HG03060 (cell line): ENCODE measurements at regions not wholly inside any gene's neighbourhood (a gene's known extent, or its start where the extent isn't known, plus 50 kb on each side); places are given as distances from the start of the nearest gene placed in this dataset.

Experiments used
- ATAC-seq: cut with Tn5 transposase; IDR thresholded peaks from one replicate; pipeline ENCODE4 v1.9.1; 2021; ENCODE audit warnings: low read depth, moderate number of reproducible peaks; ENCODE audit not compliant: unreplicated experiment

GRCh38 chr5:6274846-6275543, 103.4 kb downstream of the MED10 start:
- no peak for ATAC-seq

GRCh38 chr5:6273749-6274148, 104.6 kb downstream of the MED10 start:
- no peak for ATAC-seq

GRCh38 chr5:6273090-6273735, 105.1 kb downstream of the MED10 start:
- ATAC-seq = peak; percentile 72

- no peak for ATAC-seq
These were observed 108.4 kb downstream of the MED10 start for GRCh38 chr5:6269925-6270324.

- ATAC-seq = no peak
These were observed 111.6 kb downstream of the MED10 start for GRCh38 chr5:6266671-6267197.

- ATAC-seq = no peak
These were observed 114.0 kb downstream of the MED10 start for GRCh38 chr5:6264394-6264793.

- ATAC-seq = no peak
These were observed 115.5 kb downstream of the MED10 start for GRCh38 chr5:6262651-6263363.

GRCh38 chr5:6261668-6262067, 116.7 kb downstream of the MED10 start:
- no peak for ATAC-seq

- ATAC-seq = no peak
These were observed 117.1 kb downstream of the MED10 start for GRCh38 chr5:6261256-6261655.

- ATAC-seq = no peak
These were observed 117.5 kb downstream of the MED10 start for GRCh38 chr5:6260846-6261245.

GRCh38 chr5:6256901-6257300, 121.4 kb downstream of the MED10 start:
- no peak for ATAC-seq

GRCh38 chr5:6255956-6256355, 122.4 kb downstream of the MED10 start:
- no peak for ATAC-seq

GRCh38 chr5:6253846-6254245, 124.5 kb downstream of the MED10 start:
- ATAC-seq = no peak

GRCh38 chr5:6253281-6253680, 125.1 kb downstream of the MED10 start:
- ATAC-seq = no peak

GRCh38 chr5:6252581-6252980, 125.8 kb downstream of the MED10 start:
- no peak for ATAC-seq

GRCh38 chr5:6251565-6252102, 126.7 kb downstream of the MED10 start:
- ATAC-seq = no peak

- ATAC-seq = no peak
These were observed 128.2 kb downstream of the MED10 start for GRCh38 chr5:6250121-6250520.

GRCh38 chr5:6248132-6248531, 130.2 kb downstream of the MED10 start:
- no peak for ATAC-seq

- no peak for ATAC-seq
These were observed 131.4 kb downstream of the MED10 start for GRCh38 chr5:6246820-6247437.

- no peak for ATAC-seq
These were observed 134.0 kb downstream of the MED10 start for GRCh38 chr5:6244339-6244714.
